ENCODE measurements at regions not wholly inside any gene's neighbourhood (a gene's known extent, or its start where the extent isn't known, plus 50 kb on each side); places are given as distances from the start of the nearest gene placed in this dataset.

DNA sequence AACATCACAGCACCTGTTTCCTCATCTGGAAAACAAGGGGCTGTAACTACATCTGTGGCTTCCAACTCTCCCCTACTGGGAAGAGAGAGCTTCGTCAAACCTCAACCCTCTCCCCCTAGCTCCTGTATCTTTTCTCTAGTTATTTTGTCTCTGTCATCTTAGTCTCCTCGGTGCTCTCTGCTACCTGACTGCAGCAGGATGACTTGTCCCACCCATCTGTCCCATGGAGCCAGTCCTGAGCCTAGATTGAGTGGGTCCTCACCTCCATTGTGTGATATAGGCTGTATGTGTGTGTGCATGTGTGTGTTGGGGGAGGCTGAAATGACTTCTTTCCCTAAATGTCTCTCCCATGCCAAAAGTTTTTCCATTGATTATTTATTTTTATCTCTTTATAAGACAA, 177.3 kb downstream of the EMP1 start:
- DNase-seq: no peak

- no peak for DNase-seq
These were observed 176.6 kb downstream of the EMP1 start for GRCh38 chr12:13373131-13373530.

GRCh38 chr12:13372386-13372785, 175.9 kb downstream of the EMP1 start:
- no peak for DNase-seq

- DNase-seq: no peak
These were observed 175.3 kb downstream of the EMP1 start for GRCh38 chr12:13371797-13372196.

DNA sequence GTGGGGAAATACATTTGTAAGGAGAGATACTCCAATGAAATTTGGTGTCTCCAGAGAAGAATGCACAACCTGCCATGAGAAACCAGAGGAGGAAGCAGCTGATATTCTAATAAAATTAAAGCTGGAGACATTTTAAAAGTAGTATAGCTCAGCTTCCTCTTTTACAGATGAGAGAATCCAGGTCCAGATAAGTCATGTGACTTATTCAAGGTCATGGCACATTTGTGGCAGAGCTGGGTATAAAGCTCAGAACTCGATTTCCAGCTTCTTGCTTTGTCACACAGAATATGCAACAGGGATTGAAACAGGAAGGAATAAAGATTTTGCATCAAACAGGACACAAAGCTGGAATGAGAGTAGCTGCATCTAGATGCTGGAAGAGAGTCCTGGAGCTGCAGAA, 174.8 kb downstream of the EMP1 start:
- no peak for DNase-seq

DNA sequence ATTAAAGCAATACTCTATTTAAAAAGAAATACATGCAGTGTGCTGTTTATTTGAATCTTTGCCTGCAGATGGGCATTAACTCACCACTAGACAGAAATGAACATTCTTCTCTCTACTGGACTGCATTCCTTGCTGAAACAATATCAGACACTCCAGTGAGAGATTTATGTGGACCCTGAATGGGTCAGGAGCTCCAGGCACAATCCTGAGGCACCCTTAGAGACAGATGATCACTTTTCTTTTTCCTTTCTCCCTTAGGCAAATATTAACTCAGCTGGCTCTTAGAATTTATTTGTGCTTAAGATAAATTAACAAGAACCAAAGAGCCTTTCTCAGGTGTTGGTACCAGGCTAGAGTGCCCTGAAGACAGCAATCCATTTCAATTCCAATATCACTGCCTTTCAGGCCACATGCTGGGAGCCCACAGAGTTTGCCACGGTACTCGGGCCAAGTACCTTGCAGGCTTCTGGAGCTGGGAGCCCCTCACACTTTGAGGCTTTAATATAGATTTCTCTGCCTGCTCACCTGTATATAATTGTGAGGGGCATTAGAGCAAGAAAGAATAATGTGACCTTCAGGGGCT, 173.0 kb downstream of the EMP1 start:
- DNase-seq: no peak

DNA sequence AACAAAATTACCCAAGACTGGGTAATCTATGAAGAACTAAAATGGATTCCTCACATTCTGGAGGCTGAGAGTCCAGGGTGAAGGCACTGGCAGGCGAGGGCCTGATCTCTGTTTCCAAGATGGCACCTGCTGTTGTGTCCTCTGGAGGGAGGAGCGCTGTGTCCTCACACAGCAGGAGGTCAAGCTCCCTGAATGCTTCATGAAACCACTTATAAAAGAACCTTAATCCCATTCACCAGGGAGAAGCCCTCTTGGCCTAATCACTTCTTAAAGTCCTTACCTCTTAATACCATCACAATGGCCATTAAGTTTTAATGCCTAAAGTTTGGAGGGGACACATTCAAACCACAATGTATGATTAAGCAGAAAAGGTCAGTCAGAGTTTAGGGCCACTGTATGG, 172.4 kb downstream of the EMP1 start:
- no peak for DNase-seq

GRCh38 chr12:13368431-13368830, 171.9 kb downstream of the EMP1 start:
- no peak for DNase-seq

DNA sequence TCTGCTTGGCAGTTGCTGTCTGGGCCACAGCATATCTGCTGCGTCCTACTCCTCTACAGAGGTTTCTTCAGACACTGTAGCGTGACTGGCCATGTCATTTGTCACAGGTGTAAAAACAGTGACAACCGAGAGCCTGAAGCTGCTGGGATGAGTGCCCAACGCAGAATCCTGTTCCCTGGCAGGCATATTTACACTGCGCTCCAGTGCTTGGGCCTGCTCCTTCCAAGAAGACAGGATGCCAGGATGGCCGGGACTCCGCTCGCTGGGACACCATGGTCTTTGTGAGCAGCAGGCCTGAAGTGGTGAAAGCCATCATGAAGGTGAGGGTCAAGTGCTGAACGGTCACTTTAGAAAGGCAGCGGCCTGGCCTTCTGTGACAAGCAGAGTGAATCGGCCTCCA, 171.4 kb downstream of the EMP1 start:
- DNase-seq: no peak

GRCh38 chr12:13365748-13366366, 169.3 kb downstream of the EMP1 start:
- no peak for DNase-seq

DNA sequence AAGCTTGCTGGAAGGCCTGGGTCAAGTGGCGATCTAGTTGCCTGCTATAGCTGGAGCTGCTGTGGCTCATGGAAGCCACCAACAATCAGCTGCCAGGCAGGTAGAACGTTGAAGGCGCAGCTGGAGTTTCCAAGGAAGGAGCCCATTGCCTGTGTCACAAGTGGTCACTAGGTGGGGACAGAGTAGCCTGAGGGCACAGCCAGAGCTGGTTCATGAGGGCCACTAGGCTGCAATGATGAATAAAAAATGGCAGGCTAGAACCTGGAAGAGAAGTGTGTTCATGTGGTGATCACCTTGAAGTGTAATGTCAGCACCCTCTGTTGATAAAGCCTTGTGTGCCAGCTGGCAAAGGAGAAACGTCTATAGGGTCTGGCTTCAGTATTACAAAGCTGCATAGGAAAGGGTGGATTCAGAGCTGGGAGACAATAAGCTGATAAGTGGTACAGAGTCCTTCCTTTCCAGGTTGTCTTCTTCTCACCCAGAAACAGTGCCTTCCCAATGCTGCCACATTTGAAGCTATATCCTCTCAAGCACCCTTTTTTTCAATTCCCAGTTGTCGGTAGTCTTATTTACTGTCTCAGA, 165.8 kb downstream of the EMP1 start:
- DNase-seq: peak; percentile 39

DNA sequence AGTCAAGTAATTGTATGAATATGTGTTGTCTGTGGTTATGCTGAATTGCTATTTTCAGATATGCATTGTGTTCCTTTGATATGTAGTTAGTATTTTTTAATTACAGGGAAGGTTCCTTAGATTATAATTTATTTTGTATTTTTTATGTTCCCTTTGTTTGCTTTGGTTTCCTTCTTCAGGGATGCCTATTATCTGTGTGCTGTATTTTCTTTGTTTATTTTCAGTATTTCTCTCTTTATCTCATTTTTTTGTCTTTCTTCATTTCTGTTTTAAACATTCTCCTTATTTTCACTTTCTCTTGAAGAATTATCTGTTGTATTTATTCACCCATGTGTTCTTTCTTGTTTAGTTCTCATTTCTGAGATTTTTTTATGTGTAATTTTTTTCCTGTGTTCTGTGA, 163.1 kb downstream of the EMP1 start:
- no peak for DNase-seq

GRCh38 chr12:13358391-13358905, 161.9 kb downstream of the EMP1 start:
- no peak for DNase-seq

- no peak for DNase-seq
These were observed 154.4 kb downstream of the EMP1 start for GRCh38 chr12:13350946-13351345.

- no peak for DNase-seq
These were observed 153.9 kb downstream of the EMP1 start for GRCh38 chr12:13350381-13350780.

- DNase-seq: no peak
These were observed 151.9 kb downstream of the EMP1 start for GRCh38 chr12:13348464-13348863.

DNA sequence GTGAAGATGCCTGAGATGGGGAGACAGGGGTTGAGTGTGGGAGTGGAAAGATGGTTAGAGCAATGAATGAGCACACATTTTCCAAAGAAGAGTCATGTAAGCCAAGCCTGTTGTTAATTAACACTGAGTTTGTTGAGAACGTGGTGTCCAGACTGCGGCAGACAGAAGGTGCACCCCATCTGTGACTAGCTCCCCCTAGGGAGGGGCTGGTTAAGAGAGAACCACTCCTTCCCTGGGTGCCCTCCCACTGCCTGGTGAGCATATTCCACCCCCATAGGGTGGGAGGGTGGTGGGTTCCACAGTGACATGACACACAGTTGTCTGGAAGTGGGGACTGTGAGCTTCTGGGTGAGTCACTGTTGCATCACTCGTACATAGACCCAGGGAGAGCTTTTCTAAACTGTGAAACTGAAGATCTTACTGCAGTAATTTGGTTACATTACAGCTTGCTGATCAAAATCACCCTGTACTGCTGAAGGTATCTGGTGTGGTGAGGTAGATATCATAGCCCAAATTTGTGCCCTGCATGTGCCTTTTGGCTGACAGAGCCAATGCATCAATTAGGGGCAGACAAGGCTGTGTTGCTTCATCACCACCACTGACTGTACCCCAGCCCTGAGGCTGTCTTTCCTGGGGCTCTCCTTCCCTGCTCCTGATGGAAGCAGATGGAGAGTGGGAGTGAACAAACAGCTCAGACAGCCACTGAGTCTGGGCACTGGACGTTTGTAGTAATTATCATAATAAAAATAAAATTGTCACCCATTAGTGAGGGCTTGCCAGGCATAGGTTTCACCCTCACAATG, 150.9 kb downstream of the EMP1 start:
- DNase-seq: peak; percentile 60

GRCh38 chr12:13345722-13346121, 149.2 kb downstream of the EMP1 start:
- no peak for DNase-seq

DNA sequence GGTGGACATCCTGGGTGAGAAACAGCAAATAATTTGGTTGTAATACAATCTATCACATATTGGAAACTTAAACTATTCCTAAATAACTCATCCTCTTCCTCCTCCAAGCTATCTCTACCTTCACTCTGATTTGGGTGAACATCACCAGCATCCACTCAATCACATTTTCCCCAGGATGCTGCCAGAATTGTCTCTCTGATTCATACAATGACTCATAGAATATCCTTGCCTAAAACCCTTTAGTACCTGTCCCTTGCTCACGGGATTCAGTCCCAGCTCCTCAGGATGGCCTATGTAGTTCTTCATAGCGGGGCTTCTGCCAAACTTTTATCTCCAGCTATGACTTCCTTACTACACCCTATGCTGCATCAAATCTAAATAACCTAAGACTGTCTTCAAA, 146.8 kb downstream of the EMP1 start:
- DNase-seq: peak; percentile 46

DNA sequence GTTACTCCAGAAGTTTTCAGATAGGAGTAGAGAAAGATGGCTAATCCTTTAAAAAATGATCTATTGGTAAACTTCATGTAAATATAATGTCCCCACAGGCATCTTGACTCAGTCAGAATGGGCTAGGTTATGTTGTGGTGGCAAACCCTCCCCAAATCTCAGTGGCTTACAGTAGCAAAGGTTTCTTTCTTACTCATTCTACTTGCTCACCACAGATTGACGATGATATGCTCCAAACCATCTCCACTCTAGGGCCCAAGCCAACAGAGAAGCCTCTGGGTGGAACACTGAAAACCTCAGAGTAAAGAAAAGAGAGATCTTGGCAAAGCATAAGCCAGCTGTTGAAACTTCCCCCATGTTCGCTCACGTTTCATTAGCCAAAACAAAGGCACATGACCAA, 146.4 kb downstream of the EMP1 start:
- peak; percentile 24 for DNase-seq

DNA sequence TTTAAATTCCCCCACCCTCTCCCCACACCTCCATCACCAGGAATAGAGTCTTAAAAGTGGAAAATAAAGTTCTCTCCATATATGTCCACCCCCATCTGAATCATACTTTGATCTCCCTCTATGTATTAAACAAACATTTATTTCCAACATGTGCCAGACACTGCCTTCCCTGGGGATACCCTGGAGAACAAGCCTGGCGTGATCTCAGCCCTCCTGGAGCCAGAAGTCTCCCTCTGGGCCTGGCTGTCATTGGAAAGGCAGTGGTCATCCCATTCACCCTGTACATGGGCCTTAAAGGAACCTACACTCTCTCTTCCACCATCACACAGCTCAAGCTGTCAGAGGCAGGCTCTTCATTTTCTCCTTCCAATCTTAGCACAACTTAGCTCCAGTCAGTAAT, 143.6 kb downstream of the EMP1 start:
- DNase-seq: peak; percentile 47

DNA sequence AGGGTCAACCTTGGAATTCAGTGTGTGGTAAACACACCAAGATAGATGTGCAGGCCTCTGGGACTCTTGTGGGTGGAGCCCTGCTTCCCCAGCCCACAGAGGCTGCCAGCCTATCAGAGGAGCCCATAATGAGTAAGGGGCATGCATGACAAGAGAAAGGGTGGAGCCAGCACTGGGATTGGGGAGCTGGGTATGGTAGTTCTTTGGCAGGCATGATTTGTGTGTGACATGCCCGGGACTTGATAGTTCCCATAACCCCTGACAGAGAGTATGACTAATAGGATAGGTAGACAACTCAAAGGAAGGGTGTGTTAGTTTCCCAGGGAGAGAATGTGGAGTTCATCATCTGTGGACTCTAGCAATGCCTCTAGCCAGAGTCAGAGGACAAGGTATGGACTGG, 143.0 kb downstream of the EMP1 start:
- DNase-seq: peak; percentile 96

DNA sequence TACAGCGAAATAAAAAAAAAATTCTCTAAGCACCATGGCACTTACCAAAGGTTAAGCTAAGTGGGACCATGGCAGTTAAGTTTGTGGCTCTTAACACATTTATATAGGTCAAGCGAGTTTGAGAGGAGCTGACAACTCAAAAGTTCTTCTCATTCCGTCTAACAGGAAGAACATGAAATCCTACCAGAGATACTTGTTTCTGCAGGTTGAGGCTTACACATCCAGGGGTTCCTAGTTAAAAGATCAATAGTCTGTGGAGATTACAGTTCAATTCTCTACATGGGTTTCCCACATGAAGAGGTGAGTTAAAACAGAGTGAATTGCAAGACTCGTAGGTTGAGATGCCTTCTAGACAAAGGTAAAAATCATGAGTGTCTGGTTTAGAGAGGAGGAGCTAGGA, 142.6 kb downstream of the EMP1 start:
- DNase-seq: no peak

DNA sequence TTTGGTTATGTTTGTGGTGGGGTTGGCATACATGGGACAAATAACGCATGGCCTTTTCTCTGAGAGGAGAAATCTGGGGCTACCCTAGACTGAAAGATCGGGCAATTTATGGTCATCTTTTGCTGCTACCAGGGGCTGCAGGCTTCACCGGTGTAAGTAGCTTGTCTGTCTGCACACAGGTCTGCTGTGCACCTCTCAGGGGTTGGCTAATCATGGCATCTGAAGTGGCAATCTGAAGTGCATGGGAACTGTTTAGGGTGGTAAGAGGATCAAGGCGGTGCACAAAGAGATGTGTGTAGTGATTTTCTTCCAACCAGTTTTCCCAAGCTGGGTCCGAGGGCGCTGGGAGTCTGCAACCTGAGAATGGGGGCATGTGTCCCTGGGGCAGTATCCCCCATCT, 141.3 kb downstream of the EMP1 start:
- DNase-seq: no peak

Measured in NCI-H226 (cell line).